ENCODE measurements at regions not wholly inside any gene's neighbourhood (a gene's known extent, or its start where the extent isn't known, plus 50 kb on each side); places are given as distances from the start of the nearest gene placed in this dataset.

DNA sequence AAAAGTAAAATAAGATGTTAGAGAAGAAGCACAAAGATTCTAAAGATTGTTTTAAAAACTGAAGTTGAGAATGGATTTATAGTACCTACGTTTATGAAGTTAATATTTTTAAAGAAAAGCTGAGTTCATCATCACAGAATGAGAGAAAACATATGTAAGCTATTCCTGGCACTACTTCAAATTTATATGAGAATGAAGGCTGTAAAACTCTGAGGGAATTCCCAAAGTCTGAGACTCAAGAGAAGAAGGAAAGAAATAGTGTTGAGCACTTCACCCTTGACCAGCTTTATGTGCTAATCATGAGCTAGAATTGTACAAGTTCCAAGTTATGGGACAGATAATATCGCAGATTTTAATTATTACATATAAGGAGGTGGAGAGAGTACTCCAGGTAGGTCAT lies 323.7 kb upstream of the GNAI1 start:
- no peak overlapping the region for H2AFZ ChIP-seq (ENCODE audit: low read length)
- H3F3A ChIP-seq (ENCODE audit: insufficient read depth, low read length): no peaks in the 10 kb centered on the region
- H3K4me1 ChIP-seq (ENCODE audit: low read length): no peaks in the 10 kb centered on the region
- H3K9me3 ChIP-seq (replicated peaks; ENCODE audit: insufficient read depth, low read length): no peaks in the 10 kb centered on the region
- TF ChIP-seq EZH2phosphoT487 (IDR thresholded peaks at IDR 0.05; ENCODE audit: low read length): no peak
- no peak for TF ChIP-seq EZH2 (optimal IDR thresholded peaks at IDR 0.05; ENCODE audit: low read depth, low read length)
- no peak for TF ChIP-seq CTCF (IDR thresholded peaks at IDR 0.05; ENCODE audit: low read length)
- H3K4me3 ChIP-seq (ENCODE audit: low read length): no peak overlapping the region
- no peaks in the 10 kb centered on the region for H3K36me3 ChIP-seq (replicated peaks; ENCODE audit: insufficient read depth, low read length)
- no peak overlapping the region for H3K4me2 ChIP-seq (ENCODE audit: low read depth, low read length)
- H4K20me1 ChIP-seq (ENCODE audit: insufficient read depth, low read length): no peaks in the 10 kb centered on the region
- no peak overlapping the region for H3K9ac ChIP-seq (ENCODE audit: low read length)
- no peak overlapping the region for H3K27ac ChIP-seq (ENCODE audit: low read length)
- no peaks in the 10 kb centered on the region for H3K79me2 ChIP-seq (ENCODE audit: low read length)
- H3K9me2 ChIP-seq (replicated peaks; ENCODE audit: insufficient read depth, low read length): no peaks in the 10 kb centered on the region
- no peaks in the 10 kb centered on the region for H3K27me3 ChIP-seq (replicated peaks; ENCODE audit: insufficient read depth, low read length)
- DNase-seq: no peak

DNA sequence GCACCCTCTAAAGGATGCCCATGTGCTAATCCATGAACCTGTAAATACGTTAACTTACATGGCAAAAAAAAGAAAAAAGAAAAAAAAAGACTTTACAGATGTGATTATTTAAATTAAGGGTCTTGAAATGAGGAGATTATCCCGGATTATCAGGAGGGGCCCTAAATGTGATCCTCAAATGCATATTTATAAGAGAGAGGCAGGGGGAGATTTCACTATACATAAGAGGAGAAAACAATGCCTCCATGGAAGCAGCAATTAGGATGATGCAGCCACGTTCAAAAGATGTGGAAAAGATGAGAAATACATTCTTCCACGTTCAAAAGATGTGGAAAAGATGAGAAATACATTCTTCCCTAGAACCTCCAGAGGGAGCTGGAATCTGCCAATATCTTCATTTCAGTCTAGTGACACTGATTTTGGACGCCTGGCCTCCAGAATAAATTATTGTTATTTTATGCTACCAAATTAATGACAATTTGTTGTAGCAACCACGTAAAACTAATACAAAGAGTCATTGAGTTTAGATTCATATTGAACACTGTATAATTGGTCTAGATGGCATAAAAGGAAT lies 328.4 kb upstream of the GNAI1 start:
- no peaks in the 10 kb centered on the region for H4K20me1 ChIP-seq (ENCODE audit: insufficient read depth, low read length)
- H3K79me2 ChIP-seq (ENCODE audit: low read length): no peaks in the 10 kb centered on the region
- no peak for DNase-seq
- H3K4me1 ChIP-seq (ENCODE audit: low read length): no peaks in the 10 kb centered on the region
- no peaks in the 10 kb centered on the region for H3K27me3 ChIP-seq (replicated peaks; ENCODE audit: insufficient read depth, low read length)
- no peaks in the 10 kb centered on the region for H3F3A ChIP-seq (ENCODE audit: insufficient read depth, low read length)
- H3K27ac ChIP-seq (ENCODE audit: low read length): no peak overlapping the region
- no peaks in the 10 kb centered on the region for H3K36me3 ChIP-seq (replicated peaks; ENCODE audit: insufficient read depth, low read length)
- H3K9ac ChIP-seq (ENCODE audit: low read length): no peak overlapping the region
- no peak overlapping the region for H3K4me2 ChIP-seq (ENCODE audit: low read depth, low read length)
- no peak for TF ChIP-seq EZH2 (optimal IDR thresholded peaks at IDR 0.05; ENCODE audit: low read depth, low read length)
- no peak overlapping the region for H3K4me3 ChIP-seq (ENCODE audit: low read length)
- H3K9me3 ChIP-seq (replicated peaks; ENCODE audit: insufficient read depth, low read length): no peaks in the 10 kb centered on the region
- no peak overlapping the region for H2AFZ ChIP-seq (ENCODE audit: low read length)
- H3K9me2 ChIP-seq (replicated peaks; ENCODE audit: insufficient read depth, low read length): no peaks in the 10 kb centered on the region

GRCh38 chr7:79790656-79791262 lies 337.3 kb upstream of the MAGI2 start:
- H3K27me3 ChIP-seq (replicated peaks; ENCODE audit: insufficient read depth, low read length): no peaks in the 10 kb centered on the region
- H3K9me2 ChIP-seq (replicated peaks; ENCODE audit: insufficient read depth, low read length): no peaks in the 10 kb centered on the region
- H3F3A ChIP-seq (ENCODE audit: insufficient read depth, low read length): no peaks in the 10 kb centered on the region
- TF ChIP-seq EZH2 (optimal IDR thresholded peaks at IDR 0.05; ENCODE audit: low read depth, low read length) (no peak), CTCF (IDR thresholded peaks at IDR 0.05; ENCODE audit: low read length) (no peak), EZH2phosphoT487 (IDR thresholded peaks at IDR 0.05; ENCODE audit: low read length) (no peak)
- H3K79me2 ChIP-seq (ENCODE audit: low read length): no peaks in the 10 kb centered on the region
- H3K4me1 ChIP-seq (ENCODE audit: low read length): no peaks in the 10 kb centered on the region
- no peaks in the 10 kb centered on the region for H3K9me3 ChIP-seq (replicated peaks; ENCODE audit: insufficient read depth, low read length)
- no peaks in the 10 kb centered on the region for H4K20me1 ChIP-seq (ENCODE audit: insufficient read depth, low read length)
- H3K4me3 ChIP-seq (ENCODE audit: low read length): no peak overlapping the region
- DNase-seq: no peak
- no peak overlapping the region for H2AFZ ChIP-seq (ENCODE audit: low read length)
- H3K27ac ChIP-seq (ENCODE audit: low read length): no peak overlapping the region
- H3K36me3 ChIP-seq (replicated peaks; ENCODE audit: insufficient read depth, low read length): no peaks in the 10 kb centered on the region
- no peak overlapping the region for H3K9ac ChIP-seq (ENCODE audit: low read length)
- H3K4me2 ChIP-seq (ENCODE audit: low read depth, low read length): no peak overlapping the region
